Heart left ventricle (tissue), 13 donors: ENCODE measurements at regions not wholly inside any gene's neighbourhood (a gene's known extent, or its start where the extent isn't known, plus 50 kb on each side); places are given as distances from the start of the nearest gene placed in this dataset.

Experiments used
- CTCF ChIP-seq, 12 donors: fragments of 200-600 bp; sonication (generic) in 4 of 12; IDR thresholded peaks; one replicate each; pipeline versions ENCODE4 v1.5.0 to v1.8.0; 2018 to 2022; ENCODE audit warnings: antibody characterized with exemption in 12 of 12, mild to moderate bottlenecking in 5 of 12
- POLR2A ChIP-seq, 2 donors: fragments of 450-650 bp; IDR thresholded peaks; one replicate each; pipeline ENCODE4 v1.6.1; 2017; ENCODE audit warnings: antibody characterized with exemption in 2 of 2, mild to moderate bottlenecking in 2 of 2, moderate library complexity in 2 of 2
- donor health status: ischemic (EF 13 %, LVEDD 7.1; RV severe dilation, severe dysfunction).
- donor health status: DM: no; HTN: yes; CAD: no.
- donor health status: DM: no; HTN: no; CAD: no.
- donor health status: ischemic (EF 25% LVEDD 6.9; RV normal size, moderate dysfunction).
- donor health status: ischemic (EF 25% LVEDD 5.7; RV mildly dilated, moderate dysfunction).
- donor health status: ischemic (EF 35%, LVEDD 5.7; RV mildly dilated, moderate dysfunction).
- donor health status: nonischemic (EF 11% LVEDD 7.7; RV severe dilation, severe dysfunction).
- donor health status: DM: yes; HTN: yes; CAD: no.
- donor health status: PGD.
- donor health status: ischemic (EF 29% LVEDD 5.4; RV normal size, mild dysfunction).
- donor health status: nonischemic (EF 23%, LVEDD 6.1; RV moderate dilation, normal function).

GRCh38 chr11:70812472-70812871, 414.1 kb downstream of the CTTN start:
- TF ChIP-seq CTCF (IDR thresholded peaks at IDR 0.05) (no peak), POLR2A (IDR thresholded peaks at IDR 0.05) (no peak)
